PC-3 (cell line): ENCODE measurements at regions not wholly inside any gene's neighbourhood (a gene's known extent, or its start where the extent isn't known, plus 50 kb on each side); places are given as distances from the start of the nearest gene placed in this dataset.

Experiments used
- ATAC-seq: fragments of 200-7000 bp; cut with Tn5 transposase; 2 replicates; pipeline ENCODE4 v1.9.1; 2020; ENCODE audit warnings: mild to moderate bottlenecking, moderate library complexity
- BruUV-seq: library from RNA; stranded (reverse); fragments of 400-500 nt; replicated peaks from 2 replicates; lab custom pipeline; 2021; lab: Mats Ljungman, UMichigan
- CTCF ChIA-PET: fragments of 300-600 bp; sonication (Branson Sonifier 250); formaldehyde crosslinking; loops from one replicate; lab custom pipeline; 2022; ENCODE audit warnings: antibody characterized with exemption; lab: Charles Lee
- POLR2A ChIA-PET: fragments of 300-600 bp; sonication (Branson Sonifier 250); formaldehyde crosslinking; loops from one replicate; lab custom pipeline; 2022; ENCODE audit warnings: antibody characterized with exemption; ENCODE audit not compliant: unreplicated experiment; lab: Charles Lee
- DNase-seq: peaks from one replicate; pipeline ENCODE4 v3.0.0-alpha.2; 2015
- H2AFZ ChIP-seq: fragments of 300-600 bp; sonication (generic); 2 replicates; pipeline ENCODE4 v1.6.0; 2016; ENCODE audit warnings: antibody characterized with exemption, low read length
- H3F3A ChIP-seq: fragments of 300-600 bp; sonication (generic); one replicate; pipeline ENCODE4 v1.6.0; 2017; ENCODE audit warnings: antibody characterized with exemption, low read length, control low read depth, mild to moderate bottlenecking; ENCODE audit not compliant: unreplicated experiment
- H3K27ac ChIP-seq: fragments of 300-600 bp; sonication (generic); 2 replicates; pipeline ENCODE4 v1.5.1; 2016; ENCODE audit warnings: mild to moderate bottlenecking, low read length
- H3K27me3 ChIP-seq: fragments of 300-600 bp; sonication (generic); 2 replicates; pipeline ENCODE4 v1.6.1; 2016; ENCODE audit warnings: low read length, mixed read lengths
- H3K36me3 ChIP-seq: fragments of 300-600 bp; sonication (generic); 2 replicates; pipeline ENCODE4 v1.6.1; 2016; ENCODE audit warnings: low read depth, mixed run types, low read length, mixed read lengths
- H3K4me1 ChIP-seq: fragments of 300-600 bp; sonication (generic); 2 replicates; pipeline ENCODE4 v1.5.1; 2016; ENCODE audit warnings: low read length; ENCODE audit not compliant: insufficient read depth
- H3K4me2 ChIP-seq: fragments of 300-600 bp; sonication (generic); 2 replicates; pipeline ENCODE4 v1.6.0; 2016; ENCODE audit warnings: low read length
- H3K4me3 ChIP-seq: fragments of 300-600 bp; sonication (generic); 2 replicates; pipeline ENCODE4 v1.5.1; 2016; ENCODE audit warnings: mild to moderate bottlenecking, low read length, mixed read lengths
- H3K79me2 ChIP-seq: fragments of 300-600 bp; sonication (generic); 2 replicates; pipeline ENCODE4 v1.6.1; 2017; ENCODE audit warnings: low read length, mixed read lengths
- H3K9ac ChIP-seq: fragments of 300-600 bp; sonication (generic); 2 replicates; pipeline ENCODE4 v1.6.0; 2016; ENCODE audit warnings: mild to moderate bottlenecking, low read length
- H3K9me2 ChIP-seq: fragments of 300-600 bp; sonication (generic); replicated peaks from 2 replicates; pipeline ENCODE4 v1.6.1; 2016; ENCODE audit warnings: mixed run types, low read length, mixed read lengths
- H3K9me3 ChIP-seq: fragments of 300-600 bp; sonication (generic); 2 replicates; pipeline ENCODE4 v1.6.1; 2016; ENCODE audit warnings: low read length, mixed read lengths
- H4K20me1 ChIP-seq: fragments of 300-600 bp; sonication (generic); 2 replicates; pipeline ENCODE4 v1.6.1; 2016; ENCODE audit warnings: low read length, mixed read lengths
- CTCF ChIP-seq: fragments of 300-600 bp; sonication (generic); conservative IDR thresholded peaks from 2 replicates; pipeline ENCODE4 v1.5.1; 2017; ENCODE audit warnings: antibody characterized with exemption, low read depth, mild to moderate bottlenecking, low read length
- EZH2 ChIP-seq: fragments of 300-600 bp; sonication (generic); IDR thresholded peaks from one replicate; pipeline ENCODE4 v1.6.1; 2017; ENCODE audit warnings: antibody characterized with exemption, mild to moderate bottlenecking, low read length; ENCODE audit not compliant: unreplicated experiment
- EZH2phosphoT487 ChIP-seq: fragments of 300-600 bp; sonication (generic); IDR thresholded peaks from 2 replicates; pipeline ENCODE4 v1.6.1; 2018; ENCODE audit warnings: mild to moderate bottlenecking, antibody characterized with exemption, low read length, borderline replicate concordance
- intact Hi-C: fragments of 100-400 bp; cut with micrococcal nuclease; formaldehyde crosslinking; loops from 2 replicates; pipeline ENCODE4 v1.9.0; 2023

GRCh38 chr3:21105784-21106183, 645.2 kb downstream of the ZNF385D start:
- no peak overlapping the region for H3K4me2 ChIP-seq
- no peaks in the 10 kb centered on the region for H3F3A ChIP-seq
- H3K27ac ChIP-seq, result no peak overlapping the region
- no peak overlapping the region for H2AFZ ChIP-seq
- TF ChIP-seq EZH2 (no peak), CTCF (no peak), EZH2phosphoT487 (no peak)
- no peak overlapping the region for H3K4me3 ChIP-seq
- H3K9me3 ChIP-seq, result no peaks in the 10 kb centered on the region
- ChIA-PET POLR2A (no interaction called here), CTCF (no interaction called here)
- H3K79me2 ChIP-seq, result no peaks in the 10 kb centered on the region
- no peak for DNase-seq
- intact Hi-C loops, result no loop called here
- no TSS peak for BruUV-seq
- no peaks in the 10 kb centered on the region for H3K36me3 ChIP-seq
- H3K4me1 ChIP-seq, result no peaks in the 10 kb centered on the region
- H3K27me3 ChIP-seq, result no peaks in the 10 kb centered on the region
- ATAC-seq, result no peak
- H3K9ac ChIP-seq, result no peak overlapping the region
- no peaks in the 10 kb centered on the region for H4K20me1 ChIP-seq
- H3K9me2 ChIP-seq, result no peaks in the 10 kb centered on the region

GRCh38 chr3:21100656-21101359, 650.2 kb downstream of the ZNF385D start:
- H3K4me3 ChIP-seq, result no peak overlapping the region
- H3F3A ChIP-seq, result no peaks in the 10 kb centered on the region
- no peaks in the 10 kb centered on the region for H3K27me3 ChIP-seq
- H4K20me1 ChIP-seq, result no peaks in the 10 kb centered on the region
- no peaks in the 10 kb centered on the region for H3K4me1 ChIP-seq
- no peak overlapping the region for H3K9ac ChIP-seq
- no peak overlapping the region for H3K27ac ChIP-seq
- CTCF ChIA-PET, result no interaction called here
- intact Hi-C loops, result no loop called here
- H3K4me2 ChIP-seq, result no peak overlapping the region
- DNase-seq, result no peak
- H3K79me2 ChIP-seq, result no peaks in the 10 kb centered on the region
- TF ChIP-seq CTCF (no peak), EZH2phosphoT487 (no peak), EZH2 (no peak)
- no peak overlapping the region for H2AFZ ChIP-seq
- no peak for ATAC-seq
- H3K36me3 ChIP-seq, result no peaks in the 10 kb centered on the region
- POLR2A ChIA-PET, result no interaction called here
- no peaks in the 10 kb centered on the region for H3K9me3 ChIP-seq
- H3K9me2 ChIP-seq, result no peaks in the 10 kb centered on the region
- no TSS peak for BruUV-seq

GRCh38 chr3:21094686-21095085, 656.3 kb downstream of the ZNF385D start:
- ATAC-seq (no peak), DNase-seq (no peak)
- Histone ChIP-seq H3K9me2 (no peaks in the 10 kb centered on the region), H4K20me1 (no peaks in the 10 kb centered on the region), H3K36me3 (no peaks in the 10 kb centered on the region), H3K27me3 (no peaks in the 10 kb centered on the region), H2AFZ (no peak overlapping the region), H3F3A (no peaks in the 10 kb centered on the region), H3K4me2 (no peak overlapping the region), H3K4me3 (no peak overlapping the region), H3K9ac (no peak overlapping the region), H3K79me2 (no peaks in the 10 kb centered on the region), H3K4me1 (no peaks in the 10 kb centered on the region), H3K9me3 (no peaks in the 10 kb centered on the region), H3K27ac (no peak overlapping the region)
- TF ChIP-seq CTCF, result no peak
- no peak for TF ChIP-seq EZH2phosphoT487
- TF ChIP-seq EZH2, result no peak
- ChIA-PET POLR2A (no interaction called here), CTCF (no interaction called here)
- BruUV-seq, result no TSS peak
- intact Hi-C loops, result no loop called here
